ENCODE measurements at regions not wholly inside any gene's neighbourhood (a gene's known extent, or its start where the extent isn't known, plus 50 kb on each side); places are given as distances from the start of the nearest gene placed in this dataset.

- DNase-seq (ENCODE audit: low read depth in 3 of 3, low spot score in 1 of 3): no peak
Measured at GRCh38 chr1:98333406-98333805, 328.1 kb upstream of the SNX7 start.

GRCh38 chr1:98331718-98332311 lies 329.7 kb upstream of the SNX7 start:
- no peak for DNase-seq (ENCODE audit: low read depth in 3 of 3, low spot score in 1 of 3)

GRCh38 chr1:98331243-98331642 lies 330.3 kb upstream of the SNX7 start:
- no peak for DNase-seq (ENCODE audit: low read depth in 3 of 3, low spot score in 1 of 3)

- DNase-seq (ENCODE audit: low read depth in 3 of 3, low spot score in 1 of 3): no peak
Measured at GRCh38 chr1:98330224-98330623, 331.3 kb upstream of the SNX7 start.

- no peak for DNase-seq (ENCODE audit: low read depth in 3 of 3, low spot score in 1 of 3)
Measured at GRCh38 chr1:98328855-98329254, 332.7 kb upstream of the SNX7 start.

- no peak for DNase-seq (ENCODE audit: low read depth in 3 of 3, low spot score in 1 of 3)
Measured at GRCh38 chr1:98327220-98327861, 334.2 kb upstream of the SNX7 start.

- no peak for DNase-seq (ENCODE audit: low read depth in 3 of 3, low spot score in 1 of 3)
Measured at GRCh38 chr1:98325646-98326440, 335.7 kb upstream of the SNX7 start.

- no peak for DNase-seq (ENCODE audit: low read depth in 3 of 3, low spot score in 1 of 3)
Measured at GRCh38 chr1:98323906-98324358, 337.6 kb upstream of the SNX7 start.

GRCh38 chr1:98323388-98323787 lies 338.1 kb upstream of the SNX7 start:
- DNase-seq (ENCODE audit: low read depth in 3 of 3, low spot score in 1 of 3): no peak

GRCh38 chr1:98322966-98323365 lies 338.6 kb upstream of the SNX7 start:
- DNase-seq (ENCODE audit: low read depth in 3 of 3, low spot score in 1 of 3): no peak

GRCh38 chr1:98322086-98322485 lies 339.4 kb upstream of the SNX7 start:
- no peak for DNase-seq (ENCODE audit: low read depth in 3 of 3, low spot score in 1 of 3)

GRCh38 chr1:98321191-98321590 lies 340.3 kb upstream of the SNX7 start:
- DNase-seq (ENCODE audit: low read depth in 3 of 3, low spot score in 1 of 3): no peak

- no peak for DNase-seq (ENCODE audit: low read depth in 3 of 3, low spot score in 1 of 3)
Measured at GRCh38 chr1:98316286-98316905, 345.1 kb upstream of the SNX7 start.

GRCh38 chr1:98315309-98315708 lies 346.2 kb upstream of the SNX7 start:
- DNase-seq (ENCODE audit: low read depth in 3 of 3, low spot score in 1 of 3): no peak

- DNase-seq (ENCODE audit: low read depth in 3 of 3, low spot score in 1 of 3): no peak
Measured at GRCh38 chr1:98314601-98315000, 346.9 kb upstream of the SNX7 start.

- DNase-seq (ENCODE audit: low read depth in 3 of 3, low spot score in 1 of 3): no peak
Measured at GRCh38 chr1:98306517-98307089, 354.9 kb upstream of the SNX7 start.

GRCh38 chr1:98305362-98305761 lies 356.2 kb upstream of the SNX7 start:
- no peak for DNase-seq (ENCODE audit: low read depth in 3 of 3, low spot score in 1 of 3)

- no peak for DNase-seq (ENCODE audit: low read depth in 3 of 3, low spot score in 1 of 3)
Measured at GRCh38 chr1:98304888-98305287, 356.6 kb upstream of the SNX7 start.

- no peak for DNase-seq (ENCODE audit: low read depth in 3 of 3, low spot score in 1 of 3)
Measured at GRCh38 chr1:98299861-98300260, 361.7 kb upstream of the SNX7 start.

- no peak for DNase-seq (ENCODE audit: low read depth in 3 of 3, low spot score in 1 of 3)
Measured at GRCh38 chr1:98299313-98299712, 362.2 kb upstream of the SNX7 start.

GRCh38 chr1:98298319-98298718 lies 363.2 kb upstream of the SNX7 start:
- DNase-seq (ENCODE audit: low read depth in 3 of 3, low spot score in 1 of 3): no peak

GRCh38 chr1:98296681-98297080 lies 364.8 kb upstream of the SNX7 start:
- no peak for DNase-seq (ENCODE audit: low read depth in 3 of 3, low spot score in 1 of 3)
